Natural killer cell (primary cell): ENCODE measurements at regions not wholly inside any gene's neighbourhood (a gene's known extent, or its start where the extent isn't known, plus 50 kb on each side); places are given as distances from the start of the nearest gene placed in this dataset.

Source experiments
- ATAC-seq, 3 donors: fragments of 150-1000 bp in 2 of 3; fragments of 200-7000 bp in 1 of 3; cut with Tn5 transposase; 1 replicate in 1 of 3; 2 replicates in 2 of 3; pipeline ENCODE4 v1.10.0; 2021; ENCODE audit warnings: mild to moderate bottlenecking in 2 of 3, moderate library complexity in 2 of 3
- DNase-seq, 2 donors: peaks; one replicate each; pipeline versions ENCODE4 v3.0.0 to v3.0.0-alpha.2; 2013 to 2021; ENCODE audit warnings: mixed read lengths in 1 of 2
- H3K27ac ChIP-seq: one replicate; pipeline ENCODE4 v1.5.1; 2013; ENCODE audit warnings: mild to moderate bottlenecking, low read length
- H3K27me3 ChIP-seq: one replicate; pipeline ENCODE4 v1.6.1; 2013; ENCODE audit warnings: low read length; ENCODE audit not compliant: control insufficient read depth, insufficient read depth
- H3K36me3 ChIP-seq: one replicate; pipeline ENCODE4 v1.6.1; 2013; ENCODE audit warnings: low read length; ENCODE audit not compliant: control insufficient read depth, insufficient read depth
- H3K4me1 ChIP-seq: one replicate; pipeline ENCODE4 v1.6.1; 2013; ENCODE audit warnings: low read length; ENCODE audit not compliant: control insufficient read depth, insufficient read depth
- H3K4me3 ChIP-seq: one replicate; pipeline ENCODE4 v1.5.1; 2013; ENCODE audit warnings: low read length
- H3K9me3 ChIP-seq: one replicate; pipeline ENCODE4 v1.6.1; 2013; ENCODE audit warnings: low read length; ENCODE audit not compliant: control insufficient read depth, insufficient read depth
- H3K27ac Mint-ChIP-seq, 2 donors: one replicate each; pipeline ENCODE4 v1.8.0; 2022; ENCODE audit warnings: mild to moderate bottlenecking in 2 of 2, mixed read lengths in 2 of 2, moderate library complexity in 1 of 2
- H3K27me3 Mint-ChIP-seq, 2 donors: one replicate each; pipeline ENCODE4 v1.8.0; 2022; ENCODE audit warnings: low read depth in 2 of 2, mixed read lengths in 2 of 2
- H3K36me3 Mint-ChIP-seq: one replicate; pipeline ENCODE4 v1.8.0; 2022; ENCODE audit warnings: mixed read lengths
- H3K4me1 Mint-ChIP-seq, 2 donors: one replicate each; pipeline ENCODE4 v1.8.0; 2022; ENCODE audit warnings: mixed read lengths in 2 of 2
- H3K4me3 Mint-ChIP-seq: one replicate; pipeline ENCODE4 v1.8.0; 2022; ENCODE audit warnings: mild to moderate bottlenecking, moderate library complexity, mixed read lengths
- H3K9me3 Mint-ChIP-seq, 2 donors: one replicate each; pipeline ENCODE4 v1.8.0; 2022; ENCODE audit warnings: mixed read lengths in 2 of 2
- CTCF ChIP-seq: fragments of 200-600 bp; IDR thresholded peaks from one replicate; pipeline ENCODE4 v1.8.0; 2022; ENCODE audit warnings: antibody characterized with exemption
- WGBS: methylation state at CpG from one replicate; pipeline ENCODE4 v1.1.7; 2013; ENCODE audit warnings: missing lambda C conversion rate; ENCODE audit not compliant: insufficient coverage; 5-methylcytosine and 5-hydroxymethylcytosine counted together
- intact Hi-C: fragments of 100-400 bp; cut with micrococcal nuclease; formaldehyde crosslinking; loops from one replicate; pipeline ENCODE4 v1.14.2; 2022

- Histone ChIP-seq H3K27me3 (no peaks in the 10 kb centered on the region), H3K4me1 (no peaks in the 10 kb centered on the region), H3K9me3 (peaks cover 3% of the 10 kb centered on the region), H3K27ac (no peak overlapping the region), H3K36me3 (no peaks in the 10 kb centered on the region), H3K4me3 (no peak overlapping the region)
- TF ChIP-seq CTCF: no peak
- intact Hi-C loops: no loop called here
- Mint-ChIP-seq H3K27me3 (no peaks in the 10 kb centered on the region), H3K4me3 (no peak overlapping the region), H3K36me3 (no peaks in the 10 kb centered on the region), H3K9me3 (peaks cover 16 to 18% of the 10 kb centered on the region in 2 donors), H3K27ac (no peak overlapping the region), H3K4me1 (no peaks in the 10 kb centered on the region)
- DNase-seq: no peak
- ATAC-seq: no peak
- WGBS: 87% methylated on average over 4 of the region's 4 CpGs
Observed at GRCh38 chr12:59023861-59024424, 103.6 kb upstream of the LRIG3 start.

- H3K9me3 ChIP-seq: peaks cover 3% of the 10 kb centered on the region
- no peaks in the 10 kb centered on the region for H3K4me1 ChIP-seq
- TF ChIP-seq CTCF: no peak
- 88% methylated on average over 14 of the region's 14 CpGs for WGBS
- H3K27me3 Mint-ChIP-seq: no peaks in the 10 kb centered on the region
- no peaks in the 10 kb centered on the region for H3K27me3 ChIP-seq
- no peaks in the 10 kb centered on the region for H3K36me3 Mint-ChIP-seq
- intact Hi-C loops: no loop called here
- no peak overlapping the region for H3K27ac Mint-ChIP-seq
- no peaks in the 10 kb centered on the region for H3K36me3 ChIP-seq
- DNase-seq: no peak
- no peaks in the 10 kb centered on the region for H3K4me1 Mint-ChIP-seq
- peaks cover 20 to 21% of the 10 kb centered on the region in 2 donors for H3K9me3 Mint-ChIP-seq
- H3K27ac ChIP-seq: no peak overlapping the region
- H3K4me3 ChIP-seq: no peak overlapping the region
- no peak for ATAC-seq
- no peak overlapping the region for H3K4me3 Mint-ChIP-seq
Observed at GRCh38 chr12:59020073-59020946, 100.0 kb upstream of the LRIG3 start.

GRCh38 chr12:59014885-59015284 lies 94.6 kb upstream of the LRIG3 start:
- peaks cover 9 to 13% of the 10 kb centered on the region in 2 donors for H3K9me3 Mint-ChIP-seq
- H3K4me1 Mint-ChIP-seq: no peaks in the 10 kb centered on the region
- H3K27me3 ChIP-seq: no peaks in the 10 kb centered on the region
- no peak overlapping the region for H3K27ac Mint-ChIP-seq
- no peaks in the 10 kb centered on the region for H3K27me3 Mint-ChIP-seq
- ATAC-seq (no peak), DNase-seq (no peak)
- no peaks in the 10 kb centered on the region for H3K36me3 Mint-ChIP-seq
- no peak overlapping the region for H3K4me3 Mint-ChIP-seq
- no peaks in the 10 kb centered on the region for H3K36me3 ChIP-seq
- intact Hi-C loops: no loop called here
- no peaks in the 10 kb centered on the region for H3K4me1 ChIP-seq
- H3K9me3 ChIP-seq: no peaks in the 10 kb centered on the region
- no peak overlapping the region for H3K27ac ChIP-seq
- no peak for TF ChIP-seq CTCF
- no peak overlapping the region for H3K4me3 ChIP-seq
- 100% methylated on average over 1 of the region's 1 CpG for WGBS
